NT2/D1 (cell line): ENCODE measurements at regions not wholly inside any gene's neighbourhood (a gene's known extent, or its start where the extent isn't known, plus 50 kb on each side); places are given as distances from the start of the nearest gene placed in this dataset.

Source experiments
- SUZ12 ChIP-seq: IDR thresholded peaks from 2 replicates; pipeline ENCODE4 v1.6.1; 2011; ENCODE audit not compliant: insufficient read length, insufficient read depth; ENCODE audit errors: extremely low read depth
- YY1 ChIP-seq: IDR thresholded peaks from 2 replicates; pipeline ENCODE4 v1.6.1; 2011; ENCODE audit not compliant: insufficient read length, insufficient read depth
- ZNF274 ChIP-seq: IDR thresholded peaks from 2 replicates; pipeline ENCODE4 v1.6.1; 2011; ENCODE audit warnings: mild to moderate bottlenecking, low read depth, low read length

- TF ChIP-seq YY1 (no peak), SUZ12 (no peak), ZNF274 (no peak)
Observed at GRCh38 chr3:182399978-182400737, 393.1 kb upstream of the ATP11B start.
